Skin epidermis (tissue), 12 donors: ENCODE measurements at regions not wholly inside any gene's neighbourhood (a gene's known extent, or its start where the extent isn't known, plus 50 kb on each side); places are given as distances from the start of the nearest gene placed in this dataset.
"Not testable (repeated sequence)": the region's sequence is repeated elsewhere in the genome, so short reads cannot be mapped to it uniquely, and the experiment has no call there.

Source experiments
- H3K27ac ChIP-seq, 21 experiments: fragments of 200-600 bp; sonication (generic) in 11 of 21; one replicate each; pipeline ENCODE4 v1.5.0; 2020; ENCODE audit warnings: mild to moderate bottlenecking in 3 of 21, inconsistent platforms in 2 of 21, moderate library complexity in 2 of 21
- H3K4me3 ChIP-seq, 7 experiments: fragments of 200-600 bp; sonication (generic) in 2 of 7; one replicate each; pipeline ENCODE4 v1.5.0; 2020; ENCODE audit warnings: inconsistent platforms in 2 of 7, mild to moderate bottlenecking in 2 of 7, moderate library complexity in 1 of 7

GRCh38 chr1:5704561-5705514 is 287.4 kb downstream of the NPHP4 start:
- H3K27ac ChIP-seq = no peak overlapping the region
- no peak overlapping the region for H3K4me3 ChIP-seq

DNA sequence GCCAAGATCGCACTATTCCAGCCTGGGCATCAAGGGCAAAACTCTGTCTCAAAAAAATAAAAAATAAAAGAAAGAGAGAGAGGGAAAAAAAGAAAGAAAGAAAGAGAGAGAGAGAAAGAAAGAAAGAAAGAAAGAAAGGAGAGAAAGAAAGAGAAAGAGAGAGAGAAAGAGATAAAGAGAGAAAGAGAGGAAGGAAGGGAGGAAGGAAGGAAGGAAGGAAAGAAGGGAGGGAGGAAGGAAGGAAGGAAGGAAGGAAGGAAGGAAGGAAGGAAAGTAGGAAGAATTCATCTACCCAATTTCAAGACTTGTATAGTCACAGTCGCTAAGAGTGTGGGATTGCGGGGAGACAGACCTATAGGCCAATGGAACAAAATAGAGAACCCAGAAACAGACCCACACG is 290.6 kb downstream of the NPHP4 start:
- Histone ChIP-seq H3K27ac (no peak overlapping the region), H3K4me3 (no peak overlapping the region)

- H3K27ac ChIP-seq = no peak overlapping the region
- H3K4me3 ChIP-seq = no peak overlapping the region
Measured at GRCh38 chr1:5693568-5693967, 298.7 kb downstream of the NPHP4 start.

DNA sequence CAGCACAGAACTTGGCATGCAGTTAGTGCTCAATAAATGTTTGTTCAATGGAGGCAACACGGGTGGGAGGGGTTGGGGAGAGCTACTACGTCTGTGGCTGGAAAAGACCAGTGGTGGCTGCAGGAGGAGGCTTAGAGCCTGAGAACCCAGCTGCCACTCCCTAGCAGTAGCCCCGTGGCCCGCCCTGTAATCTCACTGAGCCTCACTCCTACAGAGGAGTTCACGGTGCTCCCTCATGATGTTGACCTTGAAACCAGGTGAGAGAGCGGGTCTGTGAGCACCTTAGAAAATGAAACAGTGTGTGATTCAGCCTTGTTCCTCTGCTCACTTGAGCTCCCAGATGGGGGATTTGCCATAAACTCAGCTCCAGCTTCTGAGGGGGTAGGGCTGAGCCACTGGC is 299.6 kb downstream of the NPHP4 start:
- Histone ChIP-seq H3K4me3 (no peak overlapping the region), H3K27ac (no peak overlapping the region)

- Histone ChIP-seq H3K4me3 (no peak overlapping the region), H3K27ac (no peak overlapping the region)
Measured at GRCh38 chr1:5691795-5692509, 300.3 kb downstream of the NPHP4 start.

- Histone ChIP-seq H3K4me3 (no peak overlapping the region), H3K27ac (no peak overlapping the region)
Measured at GRCh38 chr1:5690898-5691297, 301.3 kb downstream of the NPHP4 start.

DNA sequence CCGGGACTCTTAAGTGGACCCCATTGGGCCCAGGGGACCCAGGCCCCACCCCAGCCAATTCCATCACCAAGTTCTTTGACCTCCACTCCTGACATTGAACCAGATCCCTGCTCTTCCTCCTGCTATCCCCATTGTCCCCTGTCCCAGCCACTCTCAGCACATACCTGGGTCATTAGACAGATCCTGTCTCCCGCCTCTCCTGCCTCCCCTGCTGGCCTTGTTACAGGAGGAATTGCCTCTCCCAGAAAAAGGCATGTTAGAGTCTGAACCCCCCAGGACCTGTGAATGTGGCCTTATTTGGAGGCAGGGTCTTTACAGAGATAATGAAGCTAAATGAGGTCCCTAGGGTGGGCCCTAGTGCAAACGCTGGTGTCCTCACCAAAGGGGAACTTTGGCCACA is 301.9 kb downstream of the NPHP4 start:
- no peak overlapping the region for H3K27ac ChIP-seq

GRCh38 chr1:5688081-5689077 is 303.8 kb downstream of the NPHP4 start:
- Histone ChIP-seq H3K27ac (no peak overlapping the region), H3K4me3 (no peak overlapping the region)

More for the DNA sequence above, 301.9 kb downstream of the NPHP4 start:
- no peak overlapping the region for H3K4me3 ChIP-seq

DNA sequence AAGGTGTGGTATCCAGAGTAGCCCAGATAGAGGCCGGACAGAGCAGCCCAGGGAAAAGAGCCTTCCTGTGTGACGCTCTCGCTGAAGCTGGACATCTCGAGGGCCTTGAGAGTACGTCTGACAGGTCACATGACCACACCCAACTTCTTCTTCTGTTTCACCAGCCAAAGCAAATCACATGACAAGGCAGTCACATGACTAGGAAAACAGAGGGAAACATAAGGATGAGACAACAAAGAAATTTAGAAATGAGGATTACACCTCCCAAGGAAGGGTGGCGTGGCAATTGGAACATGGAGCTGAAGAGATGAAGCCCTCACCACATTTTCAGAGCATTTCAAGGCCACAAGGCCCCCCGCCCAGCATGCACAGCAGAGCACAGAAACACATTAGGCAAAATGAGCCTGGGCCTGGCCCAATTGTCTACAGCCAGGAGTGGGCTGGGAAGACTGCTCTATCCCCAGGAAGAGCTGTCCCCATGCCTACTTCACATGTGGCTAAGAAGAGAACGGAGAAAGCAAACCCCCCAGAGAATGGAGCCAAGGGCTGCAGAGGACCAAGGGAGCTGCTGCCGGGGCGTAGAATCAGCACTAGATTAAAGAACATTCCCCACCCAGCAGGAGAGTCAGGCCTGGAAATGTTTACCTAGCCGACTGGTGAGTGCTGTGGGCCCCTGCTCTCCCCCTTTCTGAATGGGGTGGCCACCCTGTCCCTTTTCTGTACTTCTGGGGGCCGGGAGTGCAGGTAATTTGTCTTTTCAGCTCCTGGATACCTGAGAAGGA is 305.1 kb downstream of the NPHP4 start:
- Histone ChIP-seq H3K27ac (no peak overlapping the region), H3K4me3 (no peak overlapping the region)

GRCh38 chr1:5686195-5686594 is 306.0 kb downstream of the NPHP4 start:
- Histone ChIP-seq H3K27ac (no peak overlapping the region), H3K4me3 (no peak overlapping the region)

- Histone ChIP-seq H3K27ac (no peak overlapping the region), H3K4me3 (no peak overlapping the region)
Measured at GRCh38 chr1:5685446-5686040, 306.7 kb downstream of the NPHP4 start.

DNA sequence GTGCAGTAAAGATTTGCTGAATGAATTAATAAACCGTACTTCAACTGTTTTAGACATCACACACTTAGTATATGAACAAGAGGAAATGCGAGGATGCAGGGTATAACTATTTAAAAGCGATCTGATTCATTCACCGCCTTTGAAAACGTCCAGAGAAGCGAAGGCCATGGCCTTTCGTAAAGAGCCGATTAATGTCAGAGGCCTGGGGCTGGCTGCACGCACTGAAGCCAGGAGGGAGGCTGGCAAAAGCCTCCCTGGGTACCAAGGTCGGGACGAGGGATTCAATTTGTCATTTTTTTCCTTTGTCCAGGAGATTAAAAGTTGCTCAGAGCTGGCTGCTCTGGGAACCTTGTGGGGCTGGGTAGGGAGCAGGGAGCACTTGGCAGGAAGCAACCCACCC is 307.4 kb downstream of the NPHP4 start:
- H3K27ac ChIP-seq = no peak overlapping the region
- H3K4me3 ChIP-seq = no peak overlapping the region

DNA sequence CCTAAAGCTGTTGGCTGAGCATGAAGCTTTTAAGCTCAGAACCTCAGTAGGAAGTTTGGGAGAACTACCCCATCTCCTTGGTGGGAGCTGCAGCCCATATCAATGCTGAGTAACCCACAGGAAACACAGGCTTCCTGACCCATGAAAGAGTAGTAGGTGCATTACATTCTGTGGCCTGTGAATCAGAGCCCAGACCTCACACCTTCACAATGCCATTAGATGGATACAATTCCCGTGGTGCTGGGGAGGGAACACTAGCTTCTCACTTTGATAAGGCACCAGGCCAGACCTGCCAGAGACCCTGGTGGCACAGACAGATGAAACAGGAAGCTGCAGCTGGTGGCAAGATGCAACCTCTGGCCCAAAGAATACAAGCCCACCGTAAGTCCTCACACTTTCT is 308.8 kb downstream of the NPHP4 start:
- Histone ChIP-seq H3K4me3 (no peak overlapping the region), H3K27ac (no peak overlapping the region)

GRCh38 chr1:5682626-5683225 is 309.5 kb downstream of the NPHP4 start:
- H3K27ac ChIP-seq = no peak overlapping the region
- H3K4me3 ChIP-seq = no peak overlapping the region

DNA sequence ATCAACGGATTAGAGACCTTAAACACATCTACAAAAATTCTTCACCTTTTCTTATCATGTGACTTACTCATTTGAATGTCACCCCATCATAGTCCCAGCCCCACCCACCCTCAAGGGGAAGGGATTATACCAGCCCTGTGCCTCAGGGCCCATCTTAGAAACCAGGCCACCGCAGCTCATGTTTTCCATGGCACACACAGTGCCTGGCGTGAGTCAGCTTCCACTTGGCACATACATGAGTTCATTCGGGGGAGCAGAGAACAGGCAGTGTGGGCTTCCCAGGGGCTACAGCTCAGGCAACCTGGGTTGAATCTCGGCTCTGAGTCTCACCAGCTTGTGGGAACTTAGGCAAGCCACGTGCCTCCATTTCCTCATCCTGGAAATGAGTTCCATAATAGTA is 310.6 kb downstream of the NPHP4 start:
- Histone ChIP-seq H3K27ac (no peak overlapping the region), H3K4me3 (no peak overlapping the region)

- no peak overlapping the region for H3K27ac ChIP-seq
- H3K4me3 ChIP-seq = no peak overlapping the region
Measured at GRCh38 chr1:5680600-5680999, 311.6 kb downstream of the NPHP4 start.

DNA sequence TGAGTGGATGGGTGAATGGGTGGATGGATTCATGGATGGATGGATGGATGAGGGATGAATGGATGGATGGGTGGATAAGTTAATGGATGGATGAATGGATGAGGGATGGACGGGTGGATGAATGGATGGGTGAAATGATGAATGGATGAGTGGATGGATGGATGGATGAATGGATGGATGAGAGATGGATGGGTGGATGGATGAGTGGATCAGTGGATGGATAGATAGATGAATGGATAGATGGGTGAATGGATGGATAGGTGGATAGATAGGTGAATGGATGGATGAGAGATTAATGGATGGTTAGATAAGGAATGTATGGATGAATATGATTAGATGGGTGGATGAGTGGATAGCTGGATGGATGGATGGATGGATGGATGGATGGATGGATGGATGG is 313.5 kb downstream of the NPHP4 start:
- Histone ChIP-seq H3K4me3 (no peak overlapping the region), H3K27ac (no peak overlapping the region)

GRCh38 chr1:5672355-5672754 is 319.9 kb downstream of the NPHP4 start:
- H3K27ac ChIP-seq, H3K4me3 ChIP-seq: not testable (repeated sequence)
